ENCODE measurements at regions not wholly inside any gene's neighbourhood (a gene's known extent, or its start where the extent isn't known, plus 50 kb on each side); places are given as distances from the start of the nearest gene placed in this dataset.
"Not testable (repeated sequence)": the region's sequence is repeated elsewhere in the genome, so short reads cannot be mapped to it uniquely, and the experiment has no call there.

- no peak for DNase-seq (ENCODE audit: missing footprints)
- ATAC-seq, result no peak
- intact Hi-C loops (cut with DNase I), result loop anchor here (2.0 to 5.0 kb wide), 3 partner anchors 46 to 144 kb away; no protein-coding TSS in a partner anchor
These were observed 93.0 kb downstream of the LYZL2 start for GRCh38 chr10:30536578-30536977.

GRCh38 chr10:30535677-30536076 is 93.9 kb downstream of the LYZL2 start:
- no peak for DNase-seq (ENCODE audit: missing footprints)
- intact Hi-C loops (cut with DNase I), result loop anchor here (2.0 to 5.0 kb wide), 3 partner anchors 47 to 143 kb away; no protein-coding TSS in a partner anchor
- no peak for ATAC-seq

GRCh38 chr10:30534465-30535144 is 94.9 kb downstream of the LYZL2 start:
- DNase-seq (ENCODE audit: missing footprints) (no peak), ATAC-seq (peak; percentile 71)
- intact Hi-C loops (cut with DNase I), result loop anchor here (1.0 to 5.0 kb wide), 2 partner anchors 48 to 120 kb away; no protein-coding TSS in a partner anchor

- DNase-seq (ENCODE audit: missing footprints) (no peak), ATAC-seq (no peak)
- intact Hi-C loops (cut with DNase I), result no loop called here
These were observed 97.6 kb downstream of the LYZL2 start for GRCh38 chr10:30531751-30532530.

GRCh38 chr10:30529373-30529998 is 95.5 kb downstream of the MAP3K8 start:
- intact Hi-C loops (cut with DNase I), result no loop called here
- DNase-seq (ENCODE audit: missing footprints) (peak; percentile 95), ATAC-seq (peak; percentile 72)

GRCh38 chr10:30528429-30528786 is 94.4 kb downstream of the MAP3K8 start:
- intact Hi-C loops (cut with DNase I), result no loop called here
- ATAC-seq (no peak), DNase-seq (ENCODE audit: missing footprints) (no peak)

GRCh38 chr10:30527623-30528428 is 93.8 kb downstream of the MAP3K8 start:
- intact Hi-C loops (cut with DNase I), result no loop called here
- no peak for DNase-seq (ENCODE audit: missing footprints)
- no peak for ATAC-seq

GRCh38 chr10:30522661-30523078 is 88.7 kb downstream of the MAP3K8 start:
- intact Hi-C loops (cut with DNase I), result not testable (repeated sequence)

GRCh38 chr10:30518907-30519306 is 84.9 kb downstream of the MAP3K8 start:
- intact Hi-C loops (cut with DNase I), result no loop called here

More at GRCh38 chr10:30522661-30523078, 88.7 kb downstream of the MAP3K8 start:
- DNase-seq (ENCODE audit: missing footprints); ATAC-seq: not testable (repeated sequence)

More at GRCh38 chr10:30518907-30519306, 84.9 kb downstream of the MAP3K8 start:
- ATAC-seq, result no peak
- no peak for DNase-seq (ENCODE audit: missing footprints)

Measured in Right ventricle myocardium inferior (tissue), 1 donor.